DND-41 (cell line): ENCODE measurements at regions not wholly inside any gene's neighbourhood (a gene's known extent, or its start where the extent isn't known, plus 50 kb on each side); places are given as distances from the start of the nearest gene placed in this dataset.

Experiments used
- ATAC-seq: fragments of 200-7000 bp; cut with Tn5 transposase; 3 replicates; pipeline ENCODE4 v1.9.1; 2021; ENCODE audit warnings: low read depth; ENCODE audit not compliant: insufficient read depth
- DNase-seq: peaks from one replicate; pipeline ENCODE4 v3.0.0-alpha.2; 2020
- H2AFZ ChIP-seq: 2 replicates; pipeline ENCODE4 v1.6.0; 2012; ENCODE audit warnings: low read depth, low read length
- H3K27ac ChIP-seq: 2 replicates; pipeline ENCODE4 v1.5.1; 2012; ENCODE audit warnings: low read length, inconsistent platforms
- H3K27me3 ChIP-seq: fragments of 200-600 bp; sonication (generic); 2 replicates; pipeline ENCODE4 v1.6.0; 2012; ENCODE audit warnings: low read length, mild to moderate bottlenecking, inconsistent platforms; ENCODE audit not compliant: insufficient read depth, poor library complexity
- H3K36me3 ChIP-seq: 2 replicates; pipeline ENCODE4 v1.5.1; 2012; ENCODE audit warnings: low read length, inconsistent platforms; ENCODE audit not compliant: insufficient read depth
- H3K4me1 ChIP-seq: 2 replicates; pipeline ENCODE4 v1.5.1; 2012; ENCODE audit warnings: mild to moderate bottlenecking, low read length; ENCODE audit not compliant: insufficient read depth
- H3K4me2 ChIP-seq: 2 replicates; pipeline ENCODE4 v1.6.0; 2012; ENCODE audit warnings: mild to moderate bottlenecking, moderate library complexity, low read length, inconsistent platforms; ENCODE audit not compliant: insufficient read depth
- H3K4me3 ChIP-seq, 2 experiments: fragments of 200-600 bp in 1 of 2; shearing (Covaris generic) in 1 of 2; 2 replicates each; pipeline ENCODE4 v1.5.1; 2012 to 2016; ENCODE audit warnings: inconsistent platforms in 2 of 2, low read length in 2 of 2, mild to moderate bottlenecking in 2 of 2, low read depth in 1 of 2, moderate library complexity in 1 of 2
- H3K79me2 ChIP-seq: 2 replicates; pipeline ENCODE4 v1.6.0; 2012; ENCODE audit warnings: low read length, inconsistent platforms; ENCODE audit not compliant: insufficient read depth
- H3K9ac ChIP-seq: 2 replicates; pipeline ENCODE4 v1.6.0; 2012; ENCODE audit warnings: low read depth, mild to moderate bottlenecking, inconsistent platforms, low read length, moderate library complexity
- H3K9me3 ChIP-seq: 2 replicates; pipeline ENCODE4 v1.5.1; 2012; ENCODE audit warnings: low read length, moderate library complexity, mild to moderate bottlenecking, inconsistent platforms; ENCODE audit not compliant: insufficient read depth, severe bottlenecking
- H4K20me1 ChIP-seq: 2 replicates; pipeline ENCODE4 v1.6.0; 2012; ENCODE audit warnings: low read length; ENCODE audit not compliant: insufficient read depth
- CTCF ChIP-seq: IDR thresholded peaks from 2 replicates; pipeline ENCODE4 v1.5.1; 2012; ENCODE audit warnings: borderline replicate concordance, low read length, moderate library complexity, mild to moderate bottlenecking; ENCODE audit not compliant: poor library complexity, severe bottlenecking; ENCODE audit errors: extremely low read depth
- EZH2 ChIP-seq: IDR thresholded peaks from 3 replicates; pipeline ENCODE4 v1.6.1; 2012; ENCODE audit warnings: borderline replicate concordance, low read depth, mild to moderate bottlenecking, moderate library complexity, low read length, inconsistent platforms; ENCODE audit not compliant: severe bottlenecking

- H3K27ac ChIP-seq: no peak overlapping the region
- H3K9me3 ChIP-seq: peaks cover 4% of the 10 kb centered on the region
- H3K4me2 ChIP-seq: no peak overlapping the region
- H3K4me1 ChIP-seq: no peaks in the 10 kb centered on the region
- no peak overlapping the region for H2AFZ ChIP-seq
- no peak for DNase-seq
- H3K79me2 ChIP-seq: no peaks in the 10 kb centered on the region
- no peaks in the 10 kb centered on the region for H3K27me3 ChIP-seq
- H4K20me1 ChIP-seq: no peaks in the 10 kb centered on the region
- no peak overlapping the region for H3K9ac ChIP-seq
- no peaks in the 10 kb centered on the region for H3K36me3 ChIP-seq
- TF ChIP-seq CTCF: no peak
- TF ChIP-seq EZH2: no peak
- no peak overlapping the region for H3K4me3 ChIP-seq
- ATAC-seq: no peak
These were observed 195.3 kb downstream of the FZD1 start for GRCh38 chr7:91459539-91459938.

- ATAC-seq (no peak), DNase-seq (no peak)
- Histone ChIP-seq H3K9me3 (no peaks in the 10 kb centered on the region), H3K4me3 (no peak overlapping the region), H3K36me3 (no peaks in the 10 kb centered on the region), H3K4me2 (no peak overlapping the region), H3K27ac (no peak overlapping the region), H3K27me3 (no peaks in the 10 kb centered on the region), H2AFZ (no peak overlapping the region), H3K9ac (no peak overlapping the region), H3K4me1 (no peaks in the 10 kb centered on the region), H3K79me2 (no peaks in the 10 kb centered on the region), H4K20me1 (no peaks in the 10 kb centered on the region)
- TF ChIP-seq EZH2 (no peak), CTCF (no peak)
These were observed 198.1 kb downstream of the FZD1 start for GRCh38 chr7:91462316-91462715.

- no peak overlapping the region for H3K27ac ChIP-seq
- TF ChIP-seq CTCF (no peak), EZH2 (no peak)
- H4K20me1 ChIP-seq: no peaks in the 10 kb centered on the region
- no peaks in the 10 kb centered on the region for H3K4me1 ChIP-seq
- no peak overlapping the region for H3K9ac ChIP-seq
- no peaks in the 10 kb centered on the region for H3K36me3 ChIP-seq
- no peak overlapping the region for H3K4me2 ChIP-seq
- no peaks in the 10 kb centered on the region for H3K79me2 ChIP-seq
- H2AFZ ChIP-seq: no peak overlapping the region
- no peak for DNase-seq
- H3K9me3 ChIP-seq: no peaks in the 10 kb centered on the region
- H3K4me3 ChIP-seq: no peak overlapping the region
- no peak for ATAC-seq
- no peaks in the 10 kb centered on the region for H3K27me3 ChIP-seq
These were observed 199.1 kb downstream of the FZD1 start for GRCh38 chr7:91463330-91463729.

GRCh38 chr7:91465595-91466061 is 201.4 kb downstream of the FZD1 start:
- Histone ChIP-seq H4K20me1 (no peaks in the 10 kb centered on the region), H3K36me3 (no peaks in the 10 kb centered on the region), H3K79me2 (no peaks in the 10 kb centered on the region), H3K9me3 (no peaks in the 10 kb centered on the region), H3K27ac (no peak overlapping the region), H3K4me3 (no peak overlapping the region), H3K27me3 (no peaks in the 10 kb centered on the region), H3K4me1 (no peaks in the 10 kb centered on the region), H3K9ac (no peak overlapping the region), H3K4me2 (no peak overlapping the region), H2AFZ (no peak overlapping the region)
- DNase-seq (no peak), ATAC-seq (no peak)
- no peak for TF ChIP-seq EZH2
- TF ChIP-seq CTCF: no peak
